ENCODE measurements at regions not wholly inside any gene's neighbourhood (a gene's known extent, or its start where the extent isn't known, plus 50 kb on each side); places are given as distances from the start of the nearest gene placed in this dataset.

- Mint-ChIP-seq H3K4me3 (ENCODE audit: unreplicated experiment) (no peak overlapping the region), H3K27me3 (ENCODE audit: insufficient read depth, unreplicated experiment) (no peaks in the 10 kb centered on the region), H3K36me3 (ENCODE audit: insufficient read depth, unreplicated experiment) (peaks cover 6% of the 10 kb centered on the region), H3K4me1 (ENCODE audit: low read depth, unreplicated experiment) (peaks cover 9% of the 10 kb centered on the region), H3K9me3 (ENCODE audit: unreplicated experiment) (no peaks in the 10 kb centered on the region), H3K27ac (ENCODE audit: unreplicated experiment) (no peak overlapping the region)
- POLR2A ChIA-PET = no interaction called here
- no peaks in the 10 kb centered on the region for H3K4me1 ChIP-seq
- H3K4me3 ChIP-seq (ENCODE audit: low read depth, low read length) = no peak overlapping the region
- intact Hi-C loops (cut with micrococcal nuclease; ENCODE audit: unreplicated experiment) = no loop called here
- no peak for TF ChIP-seq CTCF (IDR thresholded peaks at IDR 0.05; ENCODE audit: insufficient read depth in 1 of 2, low read depth in 1 of 2, low read length in 1 of 2, severe bottlenecking in 1 of 2, unreplicated experiment in 1 of 2)
- CTCF ChIA-PET = no interaction called here
- no TSS peak for BruUV-seq (replicated peaks)
- no peaks in the 10 kb centered on the region for H3K9me3 ChIP-seq
- H3K36me3 ChIP-seq (ENCODE audit: control insufficient read depth, insufficient read depth, low read length) = no peaks in the 10 kb centered on the region
- H3K27me3 ChIP-seq (replicated peaks; ENCODE audit: control insufficient read depth, insufficient read depth, low read length) = no peaks in the 10 kb centered on the region
- no peak for DNase-seq
Observed at GRCh38 chr18:28455971-28456370, 279.0 kb upstream of the CDH2 start.

GRCh38 chr18:28439870-28440269 is 262.9 kb upstream of the CDH2 start:
- Mint-ChIP-seq H3K9me3 (ENCODE audit: unreplicated experiment) (no peaks in the 10 kb centered on the region), H3K27me3 (ENCODE audit: insufficient read depth, unreplicated experiment) (no peaks in the 10 kb centered on the region), H3K36me3 (ENCODE audit: insufficient read depth, unreplicated experiment) (no peaks in the 10 kb centered on the region), H3K4me3 (ENCODE audit: unreplicated experiment) (no peak overlapping the region), H3K27ac (ENCODE audit: unreplicated experiment) (no peak overlapping the region), H3K4me1 (ENCODE audit: low read depth, unreplicated experiment) (no peaks in the 10 kb centered on the region)
- Histone ChIP-seq H3K4me1 (no peaks in the 10 kb centered on the region), H3K27me3 (replicated peaks; ENCODE audit: control insufficient read depth, insufficient read depth, low read length) (no peaks in the 10 kb centered on the region), H3K36me3 (ENCODE audit: control insufficient read depth, insufficient read depth, low read length) (no peaks in the 10 kb centered on the region), H3K4me3 (ENCODE audit: low read depth, low read length) (no peak overlapping the region), H3K9me3 (no peaks in the 10 kb centered on the region)
- no peak for DNase-seq
- TF ChIP-seq CTCF (IDR thresholded peaks at IDR 0.05; ENCODE audit: insufficient read depth in 1 of 2, low read depth in 1 of 2, low read length in 1 of 2, severe bottlenecking in 1 of 2, unreplicated experiment in 1 of 2) = no peak
- ChIA-PET POLR2A (no interaction called here), CTCF (no interaction called here)
- BruUV-seq (replicated peaks) = no TSS peak
- intact Hi-C loops (cut with micrococcal nuclease; ENCODE audit: unreplicated experiment) = no loop called here

- CTCF ChIA-PET = no interaction called here
Observed at GRCh38 chr18:28438381-28438780, 261.5 kb upstream of the CDH2 start.

More at GRCh38 chr18:28438381-28438780, 261.5 kb upstream of the CDH2 start:
- no peaks in the 10 kb centered on the region for H3K9me3 ChIP-seq
- no peak for DNase-seq
- H3K4me1 Mint-ChIP-seq (ENCODE audit: low read depth, unreplicated experiment) = no peaks in the 10 kb centered on the region
- BruUV-seq (replicated peaks) = no TSS peak
- H3K4me3 ChIP-seq (ENCODE audit: low read depth, low read length) = no peak overlapping the region
- H3K27me3 Mint-ChIP-seq (ENCODE audit: insufficient read depth, unreplicated experiment) = no peaks in the 10 kb centered on the region
- H3K4me1 ChIP-seq = no peaks in the 10 kb centered on the region
- TF ChIP-seq CTCF (IDR thresholded peaks at IDR 0.05; ENCODE audit: insufficient read depth in 1 of 2, low read depth in 1 of 2, low read length in 1 of 2, severe bottlenecking in 1 of 2, unreplicated experiment in 1 of 2) = no peak
- H3K27me3 ChIP-seq (replicated peaks; ENCODE audit: control insufficient read depth, insufficient read depth, low read length) = no peaks in the 10 kb centered on the region
- no peak overlapping the region for H3K27ac Mint-ChIP-seq (ENCODE audit: unreplicated experiment)
- no peaks in the 10 kb centered on the region for H3K9me3 Mint-ChIP-seq (ENCODE audit: unreplicated experiment)
- H3K36me3 ChIP-seq (ENCODE audit: control insufficient read depth, insufficient read depth, low read length) = no peaks in the 10 kb centered on the region
- no peaks in the 10 kb centered on the region for H3K36me3 Mint-ChIP-seq (ENCODE audit: insufficient read depth, unreplicated experiment)
- intact Hi-C loops (cut with micrococcal nuclease; ENCODE audit: unreplicated experiment) = no loop called here
- POLR2A ChIA-PET = no interaction called here
- no peak overlapping the region for H3K4me3 Mint-ChIP-seq (ENCODE audit: unreplicated experiment)
